Panc1 (cell line): ENCODE measurements at regions not wholly inside any gene's neighbourhood (a gene's known extent, or its start where the extent isn't known, plus 50 kb on each side); places are given as distances from the start of the nearest gene placed in this dataset.

ENCODE experiments used
- CTCF ChIP-seq: fragments of 450-650 bp; IDR thresholded peaks from 2 replicates; pipeline ENCODE4 v1.5.1; 2017; ENCODE audit warnings: mild to moderate bottlenecking
- POLR2AphosphoS5 ChIP-seq: IDR thresholded peaks from 2 replicates; pipeline ENCODE4 v1.6.1; 2012; ENCODE audit warnings: mild to moderate bottlenecking, low read depth, low read length, moderate library complexity
- TCF7L2 ChIP-seq: IDR thresholded peaks from 2 replicates; pipeline ENCODE4 v1.6.1; 2011; ENCODE audit warnings: mild to moderate bottlenecking, low read depth, low read length, inconsistent platforms
- TF ChIP-seq, protein P1 (sequence below), 2 experiments: IDR thresholded peaks; 2 replicates each; pipeline ENCODE4 v1.6.1; 2011 to 2012; ENCODE audit warnings: low read depth in 2 of 2, control low read depth in 1 of 2, low read length in 1 of 2, mild to moderate bottlenecking in 1 of 2, moderate library complexity in 1 of 2; ENCODE audit not compliant: insufficient read depth in 1 of 2

DNA sequence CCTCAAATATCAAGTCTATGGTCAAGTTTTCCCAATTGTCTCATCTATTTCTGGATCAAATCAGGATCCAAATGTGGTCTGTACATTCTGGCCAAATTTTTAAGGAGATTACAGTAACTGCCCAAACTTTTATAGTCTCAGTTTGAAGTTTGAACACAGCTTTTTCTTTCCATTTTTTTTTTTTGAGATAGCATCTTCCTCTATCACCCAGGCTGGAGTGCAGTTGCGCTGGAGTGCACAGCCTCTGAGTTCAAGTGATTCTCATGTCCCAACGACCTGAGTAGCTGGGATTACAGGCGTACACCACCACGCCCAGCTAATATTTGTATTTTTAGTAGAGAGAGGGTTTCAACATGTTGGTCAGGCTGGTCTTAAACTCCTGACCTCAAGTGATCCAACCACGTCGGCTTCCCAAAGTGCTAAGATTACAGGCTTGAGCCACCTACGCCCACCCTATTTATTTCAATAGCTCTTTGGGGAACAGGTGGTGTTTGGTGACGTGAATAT is 84.9 kb upstream of the CARMIL1 start:
- TF ChIP-seq TCF7L2 (no peak), CTCF (no peak), POLR2AphosphoS5 (no peak)
- TF ChIP-seq, protein P1, sequence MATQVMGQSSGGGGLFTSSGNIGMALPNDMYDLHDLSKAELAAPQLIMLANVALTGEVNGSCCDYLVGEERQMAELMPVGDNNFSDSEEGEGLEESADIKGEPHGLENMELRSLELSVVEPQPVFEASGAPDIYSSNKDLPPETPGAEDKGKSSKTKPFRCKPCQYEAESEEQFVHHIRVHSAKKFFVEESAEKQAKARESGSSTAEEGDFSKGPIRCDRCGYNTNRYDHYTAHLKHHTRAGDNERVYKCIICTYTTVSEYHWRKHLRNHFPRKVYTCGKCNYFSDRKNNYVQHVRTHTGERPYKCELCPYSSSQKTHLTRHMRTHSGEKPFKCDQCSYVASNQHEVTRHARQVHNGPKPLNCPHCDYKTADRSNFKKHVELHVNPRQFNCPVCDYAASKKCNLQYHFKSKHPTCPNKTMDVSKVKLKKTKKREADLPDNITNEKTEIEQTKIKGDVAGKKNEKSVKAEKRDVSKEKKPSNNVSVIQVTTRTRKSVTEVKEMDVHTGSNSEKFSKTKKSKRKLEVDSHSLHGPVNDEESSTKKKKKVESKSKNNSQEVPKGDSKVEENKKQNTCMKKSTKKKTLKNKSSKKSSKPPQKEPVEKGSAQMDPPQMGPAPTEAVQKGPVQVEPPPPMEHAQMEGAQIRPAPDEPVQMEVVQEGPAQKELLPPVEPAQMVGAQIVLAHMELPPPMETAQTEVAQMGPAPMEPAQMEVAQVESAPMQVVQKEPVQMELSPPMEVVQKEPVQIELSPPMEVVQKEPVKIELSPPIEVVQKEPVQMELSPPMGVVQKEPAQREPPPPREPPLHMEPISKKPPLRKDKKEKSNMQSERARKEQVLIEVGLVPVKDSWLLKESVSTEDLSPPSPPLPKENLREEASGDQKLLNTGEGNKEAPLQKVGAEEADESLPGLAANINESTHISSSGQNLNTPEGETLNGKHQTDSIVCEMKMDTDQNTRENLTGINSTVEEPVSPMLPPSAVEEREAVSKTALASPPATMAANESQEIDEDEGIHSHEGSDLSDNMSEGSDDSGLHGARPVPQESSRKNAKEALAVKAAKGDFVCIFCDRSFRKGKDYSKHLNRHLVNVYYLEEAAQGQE (IDR thresholded peaks at IDR 0.05; ENCODE audit: insufficient read depth in 1 of 2, low read depth in 2 of 2, low read length in 1 of 2): no peak
